GM19395 (cell line): ENCODE measurements at regions not wholly inside any gene's neighbourhood (a gene's known extent, or its start where the extent isn't known, plus 50 kb on each side); places are given as distances from the start of the nearest gene placed in this dataset.
"Not testable (repeated sequence)": the region's sequence is repeated elsewhere in the genome, so short reads cannot be mapped to it uniquely, and the experiment has no call there.

Experiments used
- ATAC-seq: cut with Tn5 transposase; IDR thresholded peaks from one replicate; pipeline ENCODE4 v1.9.1; 2021; ENCODE audit warnings: mild to moderate bottlenecking, moderate library complexity; ENCODE audit not compliant: unreplicated experiment

- ATAC-seq: no peak
Measured at GRCh38 chr14:66008631-66009030, 477.5 kb upstream of the CCDC196 start.

GRCh38 chr14:66009089-66009488, 477.1 kb upstream of the CCDC196 start:
- no peak for ATAC-seq

- no peak for ATAC-seq
Measured at GRCh38 chr14:66010695-66011094, 475.5 kb upstream of the CCDC196 start.

GRCh38 chr14:66011855-66012254, 474.3 kb upstream of the CCDC196 start:
- no peak for ATAC-seq

GRCh38 chr14:66013607-66014006, 472.6 kb upstream of the CCDC196 start:
- not testable (repeated sequence) for ATAC-seq

GRCh38 chr14:66015071-66015780, 470.9 kb upstream of the CCDC196 start:
- ATAC-seq: no peak

GRCh38 chr14:66017927-66018326, 468.2 kb upstream of the CCDC196 start:
- ATAC-seq: no peak

- no peak for ATAC-seq
Measured at GRCh38 chr14:66022526-66022925, 463.6 kb upstream of the CCDC196 start.

- ATAC-seq: no peak
Measured at GRCh38 chr14:66025779-66026178, 460.4 kb upstream of the CCDC196 start.

- not testable (repeated sequence) for ATAC-seq
Measured at GRCh38 chr14:66031981-66032380, 454.2 kb upstream of the CCDC196 start.

- ATAC-seq: no peak
Measured at GRCh38 chr14:66032800-66033199, 453.4 kb upstream of the CCDC196 start.

- ATAC-seq: no peak
Measured at GRCh38 chr14:66036547-66036946, 449.6 kb upstream of the CCDC196 start.

- ATAC-seq: no peak
Measured at GRCh38 chr14:66037361-66037760, 448.8 kb upstream of the CCDC196 start.

- no peak for ATAC-seq
Measured at GRCh38 chr14:66038212-66038611, 448.0 kb upstream of the CCDC196 start.

- no peak for ATAC-seq
Measured at GRCh38 chr14:66038618-66039017, 447.6 kb upstream of the CCDC196 start.

GRCh38 chr14:66039495-66039894, 446.7 kb upstream of the CCDC196 start:
- ATAC-seq: no peak

GRCh38 chr14:66041582-66041981, 444.6 kb upstream of the CCDC196 start:
- no peak for ATAC-seq

- ATAC-seq: no peak
Measured at GRCh38 chr14:66043921-66044320, 442.2 kb upstream of the CCDC196 start.

- ATAC-seq: no peak
Measured at GRCh38 chr14:66045572-66046021, 440.6 kb upstream of the CCDC196 start.

- ATAC-seq: no peak
Measured at GRCh38 chr14:66046035-66046434, 440.1 kb upstream of the CCDC196 start.

- ATAC-seq: no peak
Measured at GRCh38 chr14:66046591-66046990, 439.6 kb upstream of the CCDC196 start.

GRCh38 chr14:66056268-66056907, 429.8 kb upstream of the CCDC196 start:
- no peak for ATAC-seq
